Common myeloid progenitor, CD34-positive (primary cell): ENCODE measurements at regions not wholly inside any gene's neighbourhood (a gene's known extent, or its start where the extent isn't known, plus 50 kb on each side); places are given as distances from the start of the nearest gene placed in this dataset.

ENCODE experiments used
- CTCF ChIA-PET: fragments of 350-600 bp; sonication (Branson Sonifier 250); formaldehyde crosslinking; loops from one replicate; lab custom pipeline; 2021; ENCODE audit warnings: antibody characterized with exemption; lab: Charles Lee
- POLR2A ChIA-PET: fragments of 350-600 bp; sonication (Branson Sonifier 250); formaldehyde crosslinking; loops from one replicate; lab custom pipeline; 2021; ENCODE audit warnings: antibody characterized with exemption; lab: Charles Lee
- DNase-seq, 3 donors: peaks; one replicate each; pipeline versions ENCODE4 v3.0.0 to v3.0.0-alpha.2; 2013
- H3K27ac ChIP-seq, 2 experiments: 1 replicate in 1 of 2; 2 replicates in 1 of 2; pipeline ENCODE4 v1.7.0; 2013; ENCODE audit warnings: inconsistent platforms in 2 of 2, low read length in 2 of 2, mild to moderate bottlenecking in 2 of 2, low read depth in 1 of 2, moderate library complexity in 1 of 2; ENCODE audit not compliant: severe bottlenecking in 2 of 2, insufficient read depth in 1 of 2, poor library complexity in 1 of 2
- H3K27me3 ChIP-seq, 5 experiments: replicated peaks in 2 of 5; 1 replicate in 3 of 5; 2 replicates in 2 of 5; pipeline versions ENCODE4 v1.6.1 to v1.7.0; 2013; ENCODE audit warnings: low read length in 4 of 5, mild to moderate bottlenecking in 2 of 5, moderate library complexity in 2 of 5, inconsistent platforms in 1 of 5; ENCODE audit not compliant: insufficient read depth in 5 of 5, control insufficient read depth in 4 of 5
- H3K36me3 ChIP-seq, 4 experiments: 1 replicate in 2 of 4; 2 replicates in 2 of 4; pipeline versions ENCODE4 v1.6.1 to v1.7.0; 2013; ENCODE audit warnings: low read length in 3 of 4, control low read depth in 1 of 4, mild to moderate bottlenecking in 1 of 4; ENCODE audit not compliant: control insufficient read depth in 4 of 4, insufficient read depth in 4 of 4
- H3K4me1 ChIP-seq, 4 experiments: 1 replicate in 3 of 4; 2 replicates in 1 of 4; pipeline versions ENCODE4 v1.6.1 to v1.7.1; 2013; ENCODE audit warnings: low read length in 3 of 4, mild to moderate bottlenecking in 3 of 4, control low read depth in 1 of 4, inconsistent platforms in 1 of 4, moderate library complexity in 1 of 4; ENCODE audit not compliant: control insufficient read depth in 4 of 4, insufficient read depth in 4 of 4; ENCODE audit errors: control extremely low read depth in 1 of 4
- H3K4me3 ChIP-seq, 7 experiments: 1 replicate in 4 of 7; 2 replicates in 3 of 7; pipeline versions ENCODE4 v1.5.1 to v1.7.0; 2013; ENCODE audit warnings: mild to moderate bottlenecking in 7 of 7, low read length in 6 of 7, moderate library complexity in 6 of 7, inconsistent platforms in 2 of 7, low read depth in 2 of 7, control low read depth in 1 of 7; ENCODE audit not compliant: insufficient read depth in 4 of 7, control insufficient read depth in 1 of 7; ENCODE audit errors: extremely low read depth in 1 of 7
- H3K9me3 ChIP-seq, 5 experiments: 1 replicate in 4 of 5; 2 replicates in 1 of 5; pipeline versions ENCODE4 v1.6.1 to v1.7.1; 2013; ENCODE audit warnings: low read length in 4 of 5, mild to moderate bottlenecking in 2 of 5, inconsistent platforms in 1 of 5, low read depth in 1 of 5, moderate library complexity in 1 of 5; ENCODE audit not compliant: control insufficient read depth in 4 of 5, insufficient read depth in 2 of 5; ENCODE audit errors: control extremely low read depth in 1 of 5
- WGBS: methylation state at CpG from one replicate; pipeline ENCODE4 v1.1.5; 2013; ENCODE audit not compliant: insufficient coverage; 5-methylcytosine and 5-hydroxymethylcytosine counted together

- WGBS, result 6% methylated on average over 30 of the region's 35 CpGs
These were observed 96.7 kb downstream of the RFLNA start for GRCh38 chr12:124391340-124392261.

GRCh38 chr12:124390442-124391097 lies 95.7 kb downstream of the RFLNA start:
- ChIA-PET CTCF (interaction anchor here (1.0 to 11.7 kb wide), 7 partner anchors 11 to 381 kb away, joined by 3 to 82 read pairs (median 3); no protein-coding TSS in a partner anchor), POLR2A (no interaction called here)
- DNase-seq, result no peak
- Histone ChIP-seq H3K4me1 (peaks cover 0 to 69% (median 57%) of the 10 kb centered on the region in 4 experiments), H3K27ac (peak overlapping the region in 1 of 2 experiments; percentile 14), H3K9me3 (no peaks in the 10 kb centered on the region), H3K4me3 (peak overlapping the region in 4 of 7 experiments; percentile 11 to 50 (median 38)), H3K36me3 (peaks cover 2 to 26% (median 15%) of the 10 kb centered on the region in 4 experiments), H3K27me3 (no peaks in the 10 kb centered on the region)
- 37% methylated on average over 21 of the region's 26 CpGs for WGBS

More at GRCh38 chr12:124391340-124392261, 96.7 kb downstream of the RFLNA start:
- Histone ChIP-seq H3K36me3 (peaks cover 2 to 19% (median 13%) of the 10 kb centered on the region in 4 experiments), H3K4me3 (peak overlapping the region in 4 of 7 experiments; percentile 11 to 50 (median 38)), H3K27me3 (no peaks in the 10 kb centered on the region), H3K27ac (peak overlapping the region; percentile 40 to 69), H3K4me1 (peaks cover 0 to 69% (median 57%) of the 10 kb centered on the region in 4 experiments), H3K9me3 (no peaks in the 10 kb centered on the region)
- POLR2A ChIA-PET, result interaction anchor here (0.9 to 1.0 kb wide), 2 partner anchors 9 to 65 kb away, joined by 3 read pairs; no protein-coding TSS in a partner anchor
- peak; percentile 88 to 96 (median 95) for DNase-seq
- CTCF ChIA-PET, result interaction anchor here (1.0 to 11.7 kb wide), 9 partner anchors 12 to 354 kb away, joined by 3 to 82 read pairs (median 3); no protein-coding TSS in a partner anchor

- H3K27ac ChIP-seq, result no peak overlapping the region
- ChIA-PET CTCF (interaction anchor here (0.7 to 11.7 kb wide), 9 partner anchors 9 to 382 kb away, joined by 3 to 82 read pairs (median 3); no protein-coding TSS in a partner anchor), POLR2A (interaction anchor here (0.6 kb wide), 1 partner anchor 458 kb away, joined by 4 read pairs; no protein-coding TSS in a partner anchor)
- H3K27me3 ChIP-seq, result no peaks in the 10 kb centered on the region
- H3K9me3 ChIP-seq, result no peaks in the 10 kb centered on the region
- H3K36me3 ChIP-seq, result peaks cover 3 to 28% (median 17%) of the 10 kb centered on the region in 4 experiments
- WGBS, result 94% methylated on average over 10 of the region's 16 CpGs
- H3K4me1 ChIP-seq, result peaks cover 0 to 68% (median 57%) of the 10 kb centered on the region in 4 experiments
- DNase-seq, result no peak
- peak overlapping the region in 1 of 7 experiments; percentile 69 for H3K4me3 ChIP-seq
These were observed 95.0 kb downstream of the RFLNA start for GRCh38 chr12:124389725-124390441.

GRCh38 chr12:124389138-124389724 lies 94.3 kb downstream of the RFLNA start:
- H3K4me1 ChIP-seq, result peaks cover 0 to 62% (median 57%) of the 10 kb centered on the region in 4 experiments
- H3K27me3 ChIP-seq, result no peaks in the 10 kb centered on the region
- peak; percentile 34 to 78 (median 69) for DNase-seq
- H3K4me3 ChIP-seq, result peak overlapping the region in 6 of 7 experiments; percentile 18 to 69 (median 50)
- no peak overlapping the region for H3K27ac ChIP-seq
- ChIA-PET POLR2A (interaction anchor here (0.6 to 1.0 kb wide), 2 partner anchors 130 to 457 kb away, joined by 3 to 4 read pairs; no protein-coding TSS in a partner anchor), CTCF (interaction anchor here (0.7 to 11.7 kb wide), 6 partner anchors 9 to 382 kb away, joined by 3 to 82 read pairs (median 3); no protein-coding TSS in a partner anchor)
- no peaks in the 10 kb centered on the region for H3K9me3 ChIP-seq
- peaks cover 2 to 32% (median 18%) of the 10 kb centered on the region in 4 experiments for H3K36me3 ChIP-seq
- 4% methylated on average over 30 of the region's 39 CpGs for WGBS

- 2% methylated on average over 18 of the region's 39 CpGs for WGBS
- Histone ChIP-seq H3K4me3 (peak overlapping the region in 6 of 7 experiments; percentile 18 to 69 (median 50)), H3K4me1 (peaks cover 0 to 57% (median 54%) of the 10 kb centered on the region in 4 experiments), H3K9me3 (no peaks in the 10 kb centered on the region), H3K36me3 (peaks cover 2 to 31% (median 17%) of the 10 kb centered on the region in 4 experiments), H3K27me3 (no peaks in the 10 kb centered on the region), H3K27ac (no peak overlapping the region)
- DNase-seq, result peak; percentile 71 to 87 (median 76)
- CTCF ChIA-PET, result interaction anchor here (0.7 to 11.7 kb wide), 5 partner anchors 9 to 383 kb away, joined by 3 to 82 read pairs (median 3); no protein-coding TSS in a partner anchor
- POLR2A ChIA-PET, result interaction anchor here (1.0 kb wide), 2 partner anchors 11 to 130 kb away, joined by 3 read pairs; no protein-coding TSS in a partner anchor
These were observed 93.8 kb downstream of the RFLNA start for GRCh38 chr12:124388679-124389137.
